HG03354 (cell line): ENCODE measurements at regions not wholly inside any gene's neighbourhood (a gene's known extent, or its start where the extent isn't known, plus 50 kb on each side); places are given as distances from the start of the nearest gene placed in this dataset.

Experiments
- ATAC-seq: cut with Tn5 transposase; IDR thresholded peaks from one replicate; pipeline ENCODE4 v1.9.1; 2021; ENCODE audit warnings: mild to moderate bottlenecking; ENCODE audit not compliant: unreplicated experiment, poor library complexity, severe bottlenecking

DNA sequence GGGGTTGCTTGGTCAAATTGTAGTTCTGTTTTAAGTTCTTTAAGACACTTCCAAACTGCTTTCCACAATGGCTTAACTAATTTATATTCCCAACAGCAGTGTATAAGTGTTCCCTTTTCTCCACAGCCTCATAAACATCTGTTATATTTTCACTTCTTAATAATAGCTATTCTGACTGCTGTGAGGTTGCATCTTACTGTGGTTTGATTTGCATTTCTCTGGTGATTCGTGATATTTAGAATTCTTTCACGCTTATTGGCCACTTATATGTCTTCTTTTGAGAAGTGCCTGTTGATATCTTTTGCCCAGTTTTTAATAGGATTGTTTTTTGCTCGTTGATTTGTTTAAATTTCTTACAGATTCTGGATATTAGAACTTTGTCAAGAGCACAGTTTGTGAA is 278.6 kb upstream of the ITM2A start:
- peak; percentile 52 for ATAC-seq

DNA sequence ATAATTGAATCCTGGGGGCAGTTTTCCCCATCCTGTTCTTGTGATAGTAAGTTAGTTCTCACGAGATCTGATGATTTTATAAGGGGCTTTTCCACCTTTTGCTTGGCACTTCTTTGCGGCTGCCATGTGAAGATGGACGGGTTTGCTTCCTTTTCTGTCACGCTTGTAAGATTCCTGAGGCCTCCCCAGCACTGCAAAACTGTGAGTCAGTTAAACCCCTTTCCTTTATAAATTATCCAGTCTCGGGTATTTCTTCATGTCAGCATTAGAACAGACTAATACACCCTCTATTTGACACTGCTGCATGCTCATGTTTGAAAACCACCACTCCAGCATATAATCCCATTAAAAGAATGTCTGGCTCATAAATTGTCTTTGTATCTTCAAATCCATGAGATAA is 264.4 kb upstream of the ITM2A start:
- ATAC-seq = no peak

DNA sequence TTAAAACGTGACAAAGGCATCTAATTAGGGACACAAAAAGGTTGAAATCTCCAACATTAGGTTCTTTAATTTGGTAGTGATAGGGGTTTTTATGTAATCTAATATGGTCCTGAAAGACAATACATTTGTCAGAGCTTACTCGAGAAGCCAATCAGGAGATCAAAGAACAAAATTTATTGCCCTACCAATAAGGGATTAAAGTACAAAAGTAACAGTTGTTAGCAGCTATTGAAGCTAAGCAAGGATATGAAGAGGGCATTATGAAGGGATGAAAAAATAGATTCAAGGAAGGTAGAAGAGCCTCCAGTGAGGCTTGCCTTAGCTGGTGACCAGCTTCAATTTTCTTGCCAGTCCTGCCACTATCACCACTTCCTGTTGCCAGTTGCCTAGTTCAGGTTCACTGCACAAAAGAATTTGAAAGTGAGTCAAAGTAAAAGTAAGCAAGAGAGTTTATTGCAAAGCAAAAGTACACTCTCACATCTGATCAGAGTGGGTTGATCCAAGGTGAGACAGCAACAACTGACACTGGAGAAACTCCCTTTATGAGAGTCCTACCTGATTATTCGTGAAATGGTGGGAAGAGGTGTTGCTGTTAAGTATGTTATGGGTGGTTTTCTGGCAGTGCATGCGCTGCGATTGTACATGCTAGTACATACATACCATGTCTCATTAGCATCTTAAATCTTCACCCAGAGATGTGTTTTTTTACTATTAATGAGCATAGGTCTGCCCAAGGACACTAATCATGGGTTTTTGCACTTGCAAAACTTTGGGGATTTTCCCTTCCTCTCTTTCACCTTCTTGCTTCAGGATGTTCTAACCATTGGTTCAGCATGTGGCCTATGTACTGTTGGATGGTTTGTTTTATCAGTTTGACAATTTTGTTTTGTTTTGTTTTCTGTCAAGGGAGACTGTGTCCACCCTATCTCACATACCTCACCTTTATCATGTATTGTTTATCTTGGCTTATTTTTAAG is 263.2 kb upstream of the ITM2A start:
- ATAC-seq = peak; percentile 84

DNA sequence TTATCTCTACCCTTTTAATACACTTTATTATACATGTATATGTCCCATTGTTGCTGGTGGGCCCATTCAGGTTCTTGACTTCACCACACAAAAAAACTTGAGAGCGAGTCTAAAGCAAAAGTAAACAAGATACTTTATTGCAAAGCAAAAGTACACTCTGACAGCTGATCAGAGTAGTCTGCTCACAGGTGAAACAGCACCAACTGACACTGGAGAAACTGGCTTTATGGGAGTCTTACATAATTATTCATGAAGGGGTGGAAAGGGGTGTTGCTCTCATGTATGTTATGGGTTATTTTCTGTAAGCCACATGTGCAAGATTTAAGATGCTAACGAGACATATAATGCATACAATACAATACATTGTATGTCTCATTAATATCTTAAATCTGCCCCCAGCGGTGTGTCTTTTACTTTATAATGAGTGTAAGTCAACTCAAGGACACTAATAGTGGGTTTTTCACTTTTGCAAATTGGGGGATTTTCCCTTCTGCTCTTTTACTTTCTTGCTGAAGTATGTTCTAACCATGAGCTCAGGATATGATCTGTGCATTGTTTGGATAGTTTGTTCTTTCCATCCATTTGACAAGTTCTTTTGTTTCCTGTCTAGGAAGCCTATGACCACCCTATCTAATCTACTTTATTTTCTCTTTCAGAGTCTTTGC is 256.1 kb upstream of the ITM2A start:
- no peak for ATAC-seq

DNA sequence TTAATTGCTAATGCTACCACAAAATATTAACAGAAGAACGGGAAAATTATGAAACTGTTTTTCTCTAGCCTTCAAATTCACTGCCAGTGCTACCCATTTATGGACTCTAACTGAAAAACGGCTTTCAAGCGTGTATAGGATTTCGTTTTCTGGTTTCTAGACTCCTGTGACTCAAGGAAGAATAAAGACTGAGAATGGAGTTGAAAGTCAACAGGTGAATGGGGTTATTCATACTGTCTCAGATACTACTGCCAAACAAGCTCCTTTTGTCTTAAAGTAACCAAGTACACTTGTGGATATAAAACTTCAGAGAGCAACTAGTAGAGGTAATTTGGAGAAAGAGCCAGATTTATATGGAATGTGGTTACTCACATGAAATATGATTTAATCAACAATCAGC is 251.1 kb upstream of the ITM2A start:
- ATAC-seq = no peak

DNA sequence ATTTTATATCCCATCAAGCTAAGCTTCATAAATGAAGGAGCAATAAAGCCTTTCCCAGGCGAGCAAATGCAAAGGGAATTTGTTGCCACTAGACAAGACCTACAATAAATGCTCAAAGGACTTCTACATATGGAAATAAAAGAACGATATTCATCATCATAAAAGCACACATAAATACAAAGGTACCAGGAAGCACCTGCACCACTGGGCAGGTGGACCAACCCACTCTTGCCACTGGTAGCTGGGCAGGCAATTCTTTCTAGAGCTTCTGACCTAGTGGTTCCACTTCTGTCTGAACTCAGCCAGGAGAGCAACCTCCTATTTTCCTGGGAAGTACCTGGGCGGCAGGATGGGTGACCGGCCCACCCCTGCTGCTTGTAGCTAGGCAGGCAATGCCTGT is 237.2 kb upstream of the ITM2A start:
- no peak for ATAC-seq

DNA sequence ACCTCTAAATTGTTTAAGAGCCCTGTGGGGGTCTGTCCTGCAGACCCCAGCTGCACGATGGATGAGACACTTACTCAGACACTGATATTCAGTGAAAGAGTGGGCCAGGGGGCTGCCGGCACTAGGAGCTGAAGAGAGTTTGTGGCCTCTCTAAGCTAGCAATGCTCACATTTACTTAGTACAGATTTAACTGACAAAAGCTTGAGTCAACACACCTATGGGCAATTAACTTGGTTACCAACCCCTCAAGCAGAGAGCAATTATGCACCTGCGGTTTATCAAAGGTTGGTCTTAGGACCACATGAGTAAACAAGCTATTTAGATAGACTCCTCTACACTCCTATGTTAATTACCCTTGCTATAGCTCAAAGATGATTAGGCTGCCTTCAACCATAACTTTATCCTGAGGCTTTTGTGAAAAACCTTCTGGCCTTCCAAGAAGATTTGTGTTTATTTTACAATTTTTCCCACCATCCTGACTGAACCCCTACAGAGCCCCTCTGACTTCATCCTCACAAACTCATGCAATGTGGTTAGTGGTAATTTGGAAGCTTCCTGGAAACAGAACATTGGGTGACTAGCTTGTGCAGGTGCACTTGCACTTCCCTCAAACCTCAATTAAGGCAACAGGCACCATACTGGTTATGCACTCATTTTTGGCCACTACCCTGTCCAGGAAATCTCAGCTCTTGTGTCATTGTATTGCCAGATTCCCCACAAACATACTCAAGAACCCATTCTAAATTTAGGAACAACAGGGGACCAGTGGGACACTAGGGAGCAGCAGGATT is 234.4 kb upstream of the ITM2A start:
- no peak for ATAC-seq

DNA sequence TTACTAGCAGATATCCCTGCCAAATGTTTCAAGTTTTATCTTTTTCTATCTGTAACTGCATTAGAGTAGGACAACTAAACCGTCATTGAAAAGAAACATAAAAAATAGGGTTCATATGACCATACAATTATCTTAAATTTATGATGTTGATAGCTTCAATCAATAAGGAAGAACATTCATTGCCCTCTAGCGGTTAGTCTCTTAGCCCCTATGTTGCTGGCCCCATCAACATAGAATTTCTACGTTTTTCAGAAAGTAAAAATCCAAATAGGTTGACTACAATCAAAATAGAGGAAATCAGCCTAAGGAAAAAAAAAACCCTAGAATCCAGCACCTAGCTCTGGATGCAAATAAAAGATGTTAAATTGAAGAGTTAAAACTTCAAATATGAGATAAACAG is 225.1 kb upstream of the ITM2A start:
- ATAC-seq = no peak

DNA sequence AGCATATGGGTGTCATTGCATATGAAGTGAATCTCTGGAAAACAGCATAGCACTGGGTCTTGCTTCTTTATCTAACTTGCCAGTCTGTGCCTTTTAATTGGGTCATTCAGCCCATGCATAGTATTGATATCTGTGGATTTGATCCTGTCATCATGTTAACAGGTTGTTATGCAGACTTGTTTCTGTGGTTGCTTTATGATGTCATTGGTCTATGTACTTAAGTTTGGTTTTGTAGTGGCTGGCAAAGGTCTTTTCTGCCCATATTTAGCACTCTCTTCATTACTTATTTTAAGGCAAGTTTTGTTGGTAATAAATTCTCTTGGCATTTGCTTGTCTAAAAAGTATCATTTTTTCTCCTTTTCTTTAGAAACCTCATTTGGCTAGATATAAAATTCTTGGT is 221.1 kb upstream of the ITM2A start:
- ATAC-seq = no peak

DNA sequence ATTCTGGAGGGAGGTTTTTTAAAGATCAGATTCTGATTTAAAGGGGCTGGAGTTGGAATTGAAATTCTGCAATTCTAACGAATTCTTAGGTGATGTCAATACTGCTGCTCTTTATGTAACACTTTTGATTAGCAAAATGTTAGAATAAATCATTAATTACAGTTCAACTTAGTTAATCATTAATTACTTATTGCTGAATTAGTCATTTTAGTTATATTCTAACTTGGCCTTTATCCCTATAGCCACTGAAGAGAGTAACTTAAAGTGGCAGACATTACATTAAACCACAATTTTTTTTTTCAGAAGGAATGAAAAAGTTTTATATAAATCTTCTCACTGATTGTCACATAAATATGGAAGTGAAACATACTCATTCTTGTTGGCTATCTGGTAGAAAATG is 206.6 kb upstream of the ITM2A start:
- ATAC-seq = no peak

DNA sequence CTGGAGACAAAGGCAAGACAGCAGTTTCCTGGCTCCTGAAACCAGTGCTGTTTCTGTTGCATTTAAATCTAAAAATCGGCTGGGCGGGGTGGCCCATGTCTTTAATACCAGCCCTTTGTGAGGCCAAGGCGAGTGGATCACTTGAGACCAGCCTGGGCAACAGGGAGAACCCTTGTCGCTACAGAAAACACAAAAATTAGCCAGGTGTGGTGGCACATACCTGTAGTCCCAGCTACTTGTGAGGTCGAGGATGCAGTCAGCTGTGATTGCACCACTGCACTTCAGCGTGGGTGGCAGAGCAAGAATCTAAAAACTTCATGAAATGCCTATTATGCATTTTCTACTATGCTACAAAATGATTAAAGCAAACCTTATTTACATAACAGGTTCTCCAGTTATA is 205.4 kb upstream of the ITM2A start:
- no peak for ATAC-seq

DNA sequence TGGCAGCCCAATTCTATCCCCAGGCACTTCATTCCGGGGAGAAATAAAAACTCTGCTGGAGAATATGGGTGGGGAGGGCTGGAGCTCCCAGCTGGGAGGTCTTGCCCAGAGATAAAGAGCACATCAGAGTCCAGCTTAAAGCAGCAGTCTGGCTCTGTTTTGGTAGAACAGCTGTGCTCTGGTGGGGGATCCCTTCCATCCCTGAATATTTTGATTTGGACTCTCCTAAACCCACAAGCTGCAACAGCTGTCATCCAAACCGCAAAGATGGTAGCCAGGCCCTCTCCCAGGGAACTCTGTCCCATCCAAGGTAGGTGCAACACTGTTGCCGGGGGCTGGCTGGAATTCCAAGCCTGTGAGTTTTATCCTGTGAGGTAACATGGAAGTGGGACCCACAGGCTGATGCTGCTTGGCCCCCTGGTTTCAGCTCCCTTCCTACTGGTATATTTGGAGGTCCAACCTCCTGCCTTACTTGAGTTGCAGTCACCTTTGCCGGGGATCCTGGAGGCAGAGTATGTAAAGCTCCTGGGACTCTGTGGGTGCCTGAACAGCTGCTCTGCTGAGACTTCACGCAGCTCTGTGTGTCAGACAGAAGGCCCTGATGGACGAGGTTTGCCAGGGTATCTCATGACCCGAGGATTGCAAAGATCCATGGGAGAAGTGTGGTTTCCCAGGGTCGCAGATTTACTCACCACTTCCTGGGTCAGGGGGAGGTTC is 203.5 kb upstream of the ITM2A start:
- ATAC-seq = no peak

DNA sequence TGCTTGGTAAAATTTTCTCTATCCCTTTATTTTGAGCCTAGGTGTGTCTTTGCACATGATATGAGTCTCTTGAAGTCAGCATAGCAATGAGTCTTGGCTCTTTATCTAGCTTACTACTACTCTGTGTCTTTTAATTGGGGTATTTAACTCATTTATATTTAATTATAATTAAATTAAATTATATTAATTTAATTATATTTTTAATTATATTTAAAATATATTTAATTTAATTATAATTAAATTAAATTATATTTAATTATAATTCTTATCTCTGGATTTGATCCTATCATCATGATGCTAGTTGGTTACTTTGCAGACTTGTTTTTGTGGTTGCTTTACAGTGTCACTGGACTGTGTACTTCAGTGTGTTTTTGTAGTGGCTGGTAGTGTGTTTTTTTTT is 201.2 kb upstream of the ITM2A start:
- no peak for ATAC-seq

DNA sequence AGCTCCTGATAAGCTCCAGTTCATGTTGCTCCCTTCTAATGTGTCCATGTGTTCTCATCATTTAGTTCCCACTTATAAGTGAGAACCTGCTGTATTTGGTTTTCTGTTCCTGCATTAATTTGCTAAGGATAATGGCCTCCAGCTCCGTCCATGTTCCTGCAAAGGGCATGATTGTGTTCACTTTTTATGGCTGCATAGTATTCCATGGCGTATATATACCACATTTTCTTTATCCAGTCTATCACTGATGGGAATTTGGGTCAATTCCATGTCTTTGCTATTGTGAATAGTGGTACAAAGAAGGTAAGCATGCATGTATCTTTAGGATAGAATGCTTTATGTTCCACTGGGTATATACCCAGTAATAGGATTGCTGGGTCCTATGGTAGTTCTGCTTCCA is 197.2 kb upstream of the ITM2A start:
- ATAC-seq = no peak

DNA sequence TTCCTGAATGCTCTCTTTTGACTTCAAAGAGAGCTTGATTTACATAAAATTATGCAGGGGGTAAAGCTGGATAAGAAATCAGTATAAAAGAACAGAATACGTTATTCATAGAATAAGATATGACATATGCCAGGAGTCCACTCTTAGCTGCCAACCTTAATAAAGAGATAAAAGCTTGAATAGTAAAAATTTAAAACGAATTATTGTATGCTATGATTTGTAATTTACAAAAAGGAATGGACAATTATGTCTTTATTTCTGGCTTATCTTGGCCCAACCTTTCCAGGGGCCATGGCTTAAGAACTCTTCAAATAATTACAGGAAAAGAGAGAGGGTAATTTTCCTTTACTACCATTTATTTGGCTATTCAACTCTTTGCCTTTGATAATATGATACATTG is 192.2 kb upstream of the ITM2A start:
- no peak for ATAC-seq

DNA sequence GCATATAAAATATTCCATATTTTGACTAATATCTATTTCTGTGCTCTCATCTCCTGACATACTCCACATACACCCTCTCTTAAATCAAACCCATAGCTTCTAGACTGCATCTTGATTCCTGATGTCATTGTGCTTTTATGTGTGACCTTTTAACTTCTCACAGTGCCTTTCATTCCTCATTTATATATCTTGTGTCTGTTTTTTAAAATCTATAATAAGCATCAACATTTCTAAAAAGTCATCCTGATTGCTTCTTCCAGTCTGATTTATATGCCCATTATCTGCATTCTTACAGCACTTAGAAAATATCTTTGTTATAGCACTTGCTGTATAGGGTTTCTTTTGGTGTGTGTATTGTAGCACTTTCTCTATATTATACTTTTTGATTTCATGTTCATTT is 190.1 kb upstream of the ITM2A start:
- ATAC-seq = no peak

DNA sequence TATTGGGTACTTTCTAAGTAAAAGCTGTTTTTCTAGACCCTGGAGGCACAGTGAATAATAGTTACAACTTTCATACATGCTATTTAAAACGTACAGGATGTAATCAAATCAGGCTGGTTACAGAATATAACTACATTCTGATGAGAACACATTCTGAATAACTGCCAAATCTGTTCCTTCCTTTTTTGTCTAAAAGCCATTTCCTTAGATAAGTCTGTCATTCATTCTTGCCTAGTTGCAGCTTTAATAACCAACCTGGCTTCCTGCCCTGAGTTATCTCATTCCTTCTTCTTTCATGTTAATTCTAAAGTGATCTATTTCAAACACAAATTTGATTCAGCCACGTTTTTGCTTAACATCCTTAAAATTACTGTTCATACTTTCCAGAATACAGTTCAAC is 189.7 kb upstream of the ITM2A start:
- ATAC-seq = no peak

DNA sequence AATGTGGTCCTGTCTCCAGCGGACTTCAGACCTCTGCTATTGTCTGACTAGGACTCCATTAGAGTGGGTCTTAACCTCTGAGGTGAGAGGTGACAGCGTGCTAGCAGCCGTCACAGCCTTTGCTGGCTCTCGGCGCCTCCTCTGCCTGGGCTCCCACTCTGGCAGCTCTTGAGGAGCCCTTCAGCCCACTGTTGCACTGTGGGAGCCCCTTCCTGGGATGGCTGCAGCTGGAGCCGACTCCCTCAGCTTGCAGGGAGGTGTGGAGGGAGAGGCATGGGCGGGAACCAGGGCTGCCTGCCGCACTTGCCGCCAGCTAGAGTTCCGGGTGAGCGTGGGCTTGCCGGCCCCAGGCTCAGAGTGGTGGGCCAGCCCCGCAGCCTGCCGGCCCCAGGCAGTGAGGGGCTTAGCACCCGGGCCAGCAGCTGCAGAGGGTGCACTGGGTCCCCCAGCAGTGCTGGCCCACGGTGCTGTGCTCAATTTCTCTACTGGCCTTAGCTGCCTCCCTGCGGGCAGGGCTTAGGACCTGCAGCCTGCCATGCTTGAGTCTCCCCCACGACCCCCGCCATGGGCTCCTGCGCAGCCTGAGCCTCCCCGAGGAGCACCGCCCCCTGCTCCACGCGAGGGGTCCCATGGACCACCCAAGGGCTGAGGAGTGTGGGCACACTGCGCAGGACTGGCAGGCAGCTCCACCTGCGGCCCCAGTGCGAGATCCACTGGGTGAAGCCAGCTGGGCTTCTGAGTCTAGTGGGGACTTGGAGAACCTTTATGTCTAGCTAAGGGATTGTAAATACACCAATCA is 163.4 kb upstream of the ITM2A start:
- ATAC-seq = no peak

DNA sequence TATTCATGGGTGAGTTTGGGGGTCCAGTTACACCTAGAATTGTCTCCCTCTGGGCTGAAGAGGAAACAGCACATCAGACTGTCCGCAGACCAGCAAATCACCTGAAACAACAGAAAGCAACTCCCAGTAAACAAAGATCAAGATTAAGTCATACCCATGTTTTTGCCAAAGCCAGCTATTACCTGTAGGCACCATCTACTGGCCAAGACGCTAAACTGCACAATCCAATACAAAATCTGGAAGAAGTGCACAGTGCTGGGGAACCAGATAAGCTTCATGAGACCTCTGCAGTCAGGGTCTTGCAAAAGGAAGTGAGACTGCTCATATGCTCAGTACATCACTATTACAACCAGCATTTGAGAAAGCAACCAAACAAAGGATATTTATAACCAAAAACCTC is 157.5 kb upstream of the ITM2A start:
- peak; percentile 83 for ATAC-seq
